Thyroid gland (tissue), 4 donors: ENCODE measurements at regions not wholly inside any gene's neighbourhood (a gene's known extent, or its start where the extent isn't known, plus 50 kb on each side); places are given as distances from the start of the nearest gene placed in this dataset.
"Not testable (repeated sequence)": the region's sequence is repeated elsewhere in the genome, so short reads cannot be mapped to it uniquely, and the experiment has no call there.

ENCODE experiments used
- DNase-seq, 2 donors: peaks; one replicate each; pipeline ENCODE4 v3.0.0-alpha.2; 2019
- H3K27ac ChIP-seq, 3 donors: fragments of 200-600 bp; sonication (generic); 1 replicate in 2 of 3; 2 replicates in 1 of 3; pipeline ENCODE4 v1.5.1; 2016 to 2019; ENCODE audit warnings: mild to moderate bottlenecking in 1 of 3, moderate library complexity in 1 of 3
- H3K27me3 ChIP-seq: fragments of 200-600 bp; sonication (generic); one replicate; pipeline ENCODE4 v1.5.1; 2019
- H3K36me3 ChIP-seq, 2 donors: fragments of 200-600 bp; sonication (generic); one replicate each; pipeline ENCODE4 v1.5.1; 2016 to 2019
- H3K4me1 ChIP-seq, 2 donors: fragments of 200-600 bp; sonication (generic); one replicate each; pipeline ENCODE4 v1.5.1; 2017 to 2019
- H3K4me3 ChIP-seq, 3 donors: fragments of 200-600 bp; sonication (generic); replicated peaks in 1 of 3; 1 replicate in 2 of 3; 2 replicates in 1 of 3; pipeline ENCODE4 v1.5.1; 2016; ENCODE audit warnings: mild to moderate bottlenecking in 1 of 3
- H3K9me3 ChIP-seq: fragments of 200-600 bp; sonication (generic); one replicate; pipeline ENCODE4 v1.5.1; 2017
- POLR2A ChIP-seq, 2 donors: fragments of 450-650 bp; IDR thresholded peaks; one replicate each; pipeline ENCODE4 v1.6.1; 2017; ENCODE audit warnings: antibody characterized with exemption in 2 of 2, mild to moderate bottlenecking in 2 of 2, moderate library complexity in 1 of 2
- WGBS, 2 donors: methylation state at CpG; one replicate each; pipeline ENCODE4 v1.1.5; 2017; 5-methylcytosine and 5-hydroxymethylcytosine counted together
- intact Hi-C: fragments of 100-400 bp; cut with DNase I; formaldehyde crosslinking; loops from one replicate; pipeline ENCODE4 v1.15.1; 2023
- TF ChIP-seq, protein P1 (sequence below), 6 experiments: fragments of 200-600 bp in 3 of 6; fragments of 450-650 bp in 3 of 6; sonication (generic) in 3 of 6; IDR thresholded peaks; one replicate each; pipeline ENCODE4 v1.5.1; 2016 to 2019; ENCODE audit warnings: antibody characterized with exemption in 6 of 6, mild to moderate bottlenecking in 2 of 6, inconsistent platforms in 1 of 6, moderate library complexity in 1 of 6

GRCh38 chr6:50899306-50899870 lies 80.7 kb downstream of the TFAP2B start:
- 81 to 83% methylated on average over 2 of the region's 2 CpGs for WGBS, 2 donors
- no peaks in the 10 kb centered on the region for H3K9me3 ChIP-seq
- H3K36me3 ChIP-seq, result no peaks in the 10 kb centered on the region
- no peak overlapping the region for H3K4me3 ChIP-seq
- no peak for DNase-seq
- H3K27ac ChIP-seq, result no peak overlapping the region
- TF ChIP-seq POLR2A (IDR thresholded peaks at IDR 0.05), result no peak
- TF ChIP-seq, protein P1, sequence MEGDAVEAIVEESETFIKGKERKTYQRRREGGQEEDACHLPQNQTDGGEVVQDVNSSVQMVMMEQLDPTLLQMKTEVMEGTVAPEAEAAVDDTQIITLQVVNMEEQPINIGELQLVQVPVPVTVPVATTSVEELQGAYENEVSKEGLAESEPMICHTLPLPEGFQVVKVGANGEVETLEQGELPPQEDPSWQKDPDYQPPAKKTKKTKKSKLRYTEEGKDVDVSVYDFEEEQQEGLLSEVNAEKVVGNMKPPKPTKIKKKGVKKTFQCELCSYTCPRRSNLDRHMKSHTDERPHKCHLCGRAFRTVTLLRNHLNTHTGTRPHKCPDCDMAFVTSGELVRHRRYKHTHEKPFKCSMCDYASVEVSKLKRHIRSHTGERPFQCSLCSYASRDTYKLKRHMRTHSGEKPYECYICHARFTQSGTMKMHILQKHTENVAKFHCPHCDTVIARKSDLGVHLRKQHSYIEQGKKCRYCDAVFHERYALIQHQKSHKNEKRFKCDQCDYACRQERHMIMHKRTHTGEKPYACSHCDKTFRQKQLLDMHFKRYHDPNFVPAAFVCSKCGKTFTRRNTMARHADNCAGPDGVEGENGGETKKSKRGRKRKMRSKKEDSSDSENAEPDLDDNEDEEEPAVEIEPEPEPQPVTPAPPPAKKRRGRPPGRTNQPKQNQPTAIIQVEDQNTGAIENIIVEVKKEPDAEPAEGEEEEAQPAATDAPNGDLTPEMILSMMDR (IDR thresholded peaks at IDR 0.05), result no peak
- intact Hi-C loops, result no loop called here
- no peaks in the 10 kb centered on the region for H3K27me3 ChIP-seq
- H3K4me1 ChIP-seq, result no peaks in the 10 kb centered on the region

DNA sequence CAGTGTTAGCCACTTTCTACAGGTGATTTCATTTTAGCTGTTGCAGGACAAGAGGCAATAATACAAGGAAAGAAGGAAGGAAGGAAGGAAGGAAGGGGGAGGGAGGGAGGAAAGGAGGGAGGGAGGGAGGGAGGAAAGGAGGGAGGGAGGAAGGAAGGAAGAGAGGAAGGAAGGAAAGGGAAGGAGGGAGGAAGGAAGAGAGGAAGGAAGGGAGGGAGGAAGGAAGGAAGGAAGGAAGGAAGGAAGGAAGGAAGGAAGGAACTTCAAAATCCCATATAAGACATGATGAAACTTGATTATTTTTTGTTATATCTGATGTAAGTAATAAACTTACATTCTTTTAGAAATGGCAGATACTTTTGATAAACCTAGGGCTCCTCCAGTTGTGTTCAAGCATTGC lies 83.6 kb downstream of the TFAP2B start:
- intact Hi-C loops, result no loop called here

DNA sequence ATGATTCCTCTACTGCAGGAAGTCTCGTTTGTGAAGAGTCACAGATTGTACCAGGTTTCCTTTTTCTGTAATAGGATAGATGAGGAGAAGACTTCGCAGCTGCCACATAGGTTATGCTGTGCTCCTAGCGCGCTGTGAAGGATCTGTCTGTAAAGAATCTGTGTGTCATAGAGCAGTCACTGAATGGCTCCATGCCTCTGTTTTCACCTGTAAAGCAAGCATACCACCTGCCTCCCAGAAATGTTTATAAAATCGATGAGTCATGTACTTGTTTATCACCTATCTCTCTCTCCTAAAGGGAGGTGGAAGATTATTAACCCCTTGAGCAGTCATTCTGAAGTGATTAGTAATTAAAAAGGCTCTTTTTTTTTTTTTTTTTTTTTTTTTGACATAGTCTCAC lies 86.6 kb downstream of the TFAP2B start:
- Histone ChIP-seq H3K36me3 (no peaks in the 10 kb centered on the region), H3K4me3 (no peak overlapping the region), H3K27ac (no peak overlapping the region), H3K9me3 (no peaks in the 10 kb centered on the region), H3K27me3 (no peaks in the 10 kb centered on the region), H3K4me1 (no peaks in the 10 kb centered on the region)
- DNase-seq, result no peak
- intact Hi-C loops, result no loop called here
- TF ChIP-seq POLR2A (IDR thresholded peaks at IDR 0.05), result no peak
- TF ChIP-seq, protein P1 (IDR thresholded peaks at IDR 0.05), result no peak
- WGBS, 2 donors, result 72 to 73% methylated on average over 5 of the region's 5 CpGs

More for the DNA sequence above, 83.6 kb downstream of the TFAP2B start:
- no peaks in the 10 kb centered on the region for H3K4me1 ChIP-seq
- H3K36me3 ChIP-seq, result no peaks in the 10 kb centered on the region
- no peaks in the 10 kb centered on the region for H3K9me3 ChIP-seq
- H3K27me3 ChIP-seq, result no peaks in the 10 kb centered on the region
- TF ChIP-seq POLR2A (IDR thresholded peaks at IDR 0.05), result no peak
- TF ChIP-seq, protein P1 (IDR thresholded peaks at IDR 0.05), result no peak
- no peak for DNase-seq
- no peak overlapping the region for H3K4me3 ChIP-seq
- H3K27ac ChIP-seq, result no peak overlapping the region

DNA sequence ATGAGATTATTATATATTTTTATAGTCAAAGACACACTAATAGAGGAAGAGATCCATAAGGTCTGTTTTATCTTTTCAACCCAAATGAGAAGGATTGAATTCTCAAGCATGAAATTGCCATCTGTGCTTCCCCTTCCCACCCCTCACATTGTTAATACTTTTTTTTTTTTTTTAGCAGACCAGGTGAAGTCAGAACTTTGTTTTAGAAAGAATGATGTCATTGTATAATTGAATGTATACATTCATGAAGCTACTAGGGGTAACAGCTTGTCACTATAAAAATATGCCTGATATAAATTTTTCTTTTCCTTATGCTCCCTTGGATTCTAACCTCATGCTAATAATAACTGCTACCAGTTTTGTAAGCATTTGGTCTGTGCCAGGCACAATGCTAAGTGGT lies 88.9 kb downstream of the TFAP2B start:
- intact Hi-C loops, result no loop called here
- DNase-seq, result no peak
- Histone ChIP-seq H3K9me3 (no peaks in the 10 kb centered on the region), H3K4me1 (no peaks in the 10 kb centered on the region), H3K36me3 (no peaks in the 10 kb centered on the region), H3K4me3 (no peak overlapping the region), H3K27me3 (no peaks in the 10 kb centered on the region), H3K27ac (no peak overlapping the region)
- TF ChIP-seq POLR2A (IDR thresholded peaks at IDR 0.05), result no peak
- TF ChIP-seq, protein P1 (IDR thresholded peaks at IDR 0.05), result no peak

DNA sequence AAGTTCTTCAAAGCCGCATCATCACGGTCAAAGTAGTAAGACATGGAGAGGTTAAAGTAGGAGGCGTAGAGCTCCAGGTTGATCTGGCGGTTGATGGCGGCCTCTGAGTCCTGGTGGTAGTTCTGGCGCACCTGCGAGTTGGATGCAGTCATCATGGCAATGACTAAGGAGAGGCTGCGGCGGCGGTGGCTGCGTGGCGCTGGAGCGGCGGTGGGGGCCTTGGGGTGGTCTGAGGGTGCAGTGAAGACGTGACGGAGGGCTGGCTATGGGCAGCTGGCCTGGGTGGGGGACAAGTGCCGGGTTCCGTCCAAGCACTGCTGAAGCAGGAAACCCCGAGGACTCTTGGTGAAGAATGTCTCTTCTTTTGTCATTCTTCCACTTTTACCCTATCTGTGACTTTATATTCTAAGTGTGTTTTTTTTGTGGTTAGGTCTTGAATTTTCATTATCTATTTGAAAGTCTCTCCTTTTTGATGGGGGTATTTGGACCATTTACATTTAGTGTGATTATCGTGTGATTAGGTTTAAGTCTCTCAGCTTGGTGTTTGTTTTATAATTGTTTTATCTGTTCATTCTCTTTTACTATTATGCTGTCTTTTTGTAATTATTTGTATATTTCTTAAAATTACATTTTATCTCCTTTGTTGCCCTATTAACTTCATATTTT lies 94.6 kb downstream of the TFAP2B start:
- H3K4me3 ChIP-seq, result no peak overlapping the region
- H3K36me3 ChIP-seq, result no peaks in the 10 kb centered on the region
- no peak for DNase-seq
- no peaks in the 10 kb centered on the region for H3K27me3 ChIP-seq
- no peak overlapping the region for H3K27ac ChIP-seq
- TF ChIP-seq, protein P1 (IDR thresholded peaks at IDR 0.05), result no peak
- no peak for TF ChIP-seq POLR2A (IDR thresholded peaks at IDR 0.05)
- no peaks in the 10 kb centered on the region for H3K9me3 ChIP-seq
- WGBS, 2 donors, result 94 to 96% methylated on average over 20 of the region's 20 CpGs
- intact Hi-C loops, result no loop called here
- no peaks in the 10 kb centered on the region for H3K4me1 ChIP-seq

GRCh38 chr6:50921378-50921777 lies 102.7 kb downstream of the TFAP2B start:
- H3K27me3 ChIP-seq, DNase-seq, H3K4me3 ChIP-seq, H3K36me3 ChIP-seq, H3K9me3 ChIP-seq, H3K4me1 ChIP-seq, intact Hi-C loops, H3K27ac ChIP-seq: not testable (repeated sequence)
- 90 to 92% methylated on average over 4 to 7 of the region's 7 CpGs for WGBS, 2 donors
